GM19328 (cell line): ENCODE measurements at regions not wholly inside any gene's neighbourhood (a gene's known extent, or its start where the extent isn't known, plus 50 kb on each side); places are given as distances from the start of the nearest gene placed in this dataset.

Source experiments
- ATAC-seq: cut with Tn5 transposase; IDR thresholded peaks from one replicate; pipeline ENCODE4 v1.9.1; 2021; ENCODE audit warnings: mild to moderate bottlenecking, moderate library complexity; ENCODE audit not compliant: unreplicated experiment

DNA sequence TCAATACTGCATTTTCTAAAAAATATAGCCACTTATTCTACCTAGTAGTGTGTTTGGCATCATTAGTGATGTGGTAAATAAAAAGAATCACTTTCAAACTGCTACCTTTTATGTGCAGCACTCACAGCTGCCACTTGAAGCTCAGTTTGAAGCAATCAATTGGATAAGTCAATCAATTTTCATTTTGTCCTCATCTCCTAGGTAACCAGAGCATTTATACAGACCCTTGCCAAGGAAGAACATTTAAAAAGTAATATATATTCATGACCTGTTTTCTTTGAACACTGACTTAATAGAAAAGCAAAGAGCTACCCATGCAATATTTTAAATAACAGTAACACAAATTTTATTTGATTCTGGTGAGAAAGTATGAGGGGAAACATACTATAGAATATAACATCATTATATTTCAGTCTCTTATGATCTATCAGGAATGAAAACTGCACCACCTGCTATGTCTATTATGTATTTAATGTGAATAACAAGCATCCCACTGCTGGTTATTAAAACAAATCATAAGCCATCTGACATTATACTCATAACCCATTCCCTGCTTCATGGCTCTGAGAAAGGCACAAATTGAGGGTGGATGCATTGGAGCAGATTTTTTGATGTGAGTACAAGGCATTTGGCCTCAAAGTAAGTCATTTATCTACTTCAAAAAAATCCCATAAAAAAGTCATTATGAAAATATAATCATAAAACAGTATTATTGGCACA, 168.4 kb upstream of the C21orf91 start:
- ATAC-seq = no peak

DNA sequence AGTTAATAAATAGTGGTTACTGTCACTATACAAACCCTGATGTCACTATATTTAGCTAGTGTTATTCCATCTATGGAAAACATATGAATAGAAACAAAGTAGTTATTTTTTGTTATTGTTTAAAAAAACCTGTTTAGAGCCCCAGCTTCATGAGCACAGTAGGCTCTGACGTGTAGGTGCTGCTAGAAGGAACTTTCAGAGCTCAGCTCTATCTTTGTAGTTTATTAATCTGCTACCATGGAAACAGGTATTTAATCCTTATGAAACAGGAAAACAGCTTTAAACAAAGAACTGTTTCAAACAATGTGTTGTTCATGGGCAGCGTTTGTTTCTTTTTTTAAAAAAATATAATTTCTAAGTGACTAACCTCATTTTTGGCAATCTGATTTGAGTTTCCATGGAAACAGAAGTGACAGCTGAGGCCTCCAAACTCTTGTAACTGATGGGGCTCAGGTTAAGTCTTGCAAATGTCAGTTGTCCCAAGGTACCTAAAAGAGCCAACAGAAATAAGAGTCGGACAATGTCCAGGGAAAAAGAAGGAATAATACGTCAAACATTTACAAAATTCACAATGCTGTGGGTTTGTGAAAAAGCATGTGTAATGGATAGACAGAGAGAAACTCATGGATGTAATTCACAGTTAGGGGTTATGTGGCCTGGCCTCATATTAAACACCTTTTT, 162.0 kb upstream of the C21orf91 start:
- no peak for ATAC-seq

DNA sequence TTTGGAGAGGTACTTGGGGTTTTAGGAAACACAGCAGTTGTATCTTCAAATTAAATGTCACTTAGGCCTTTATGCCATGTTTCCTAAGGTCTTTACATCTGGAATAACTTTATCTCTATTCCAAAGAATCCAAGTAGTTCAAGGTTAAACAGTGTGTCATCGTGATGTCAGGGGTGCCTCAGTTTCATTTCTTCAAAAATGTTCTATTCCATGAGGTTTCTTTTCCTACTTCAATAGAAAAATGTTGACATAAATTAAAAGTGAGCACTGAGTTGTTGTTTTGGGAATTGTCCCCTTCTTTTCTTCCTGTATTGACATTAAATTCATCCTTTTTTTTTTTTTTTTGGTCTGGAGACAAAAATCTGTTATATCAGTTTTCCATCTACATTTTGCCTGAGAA, 160.6 kb upstream of the C21orf91 start:
- no peak for ATAC-seq

DNA sequence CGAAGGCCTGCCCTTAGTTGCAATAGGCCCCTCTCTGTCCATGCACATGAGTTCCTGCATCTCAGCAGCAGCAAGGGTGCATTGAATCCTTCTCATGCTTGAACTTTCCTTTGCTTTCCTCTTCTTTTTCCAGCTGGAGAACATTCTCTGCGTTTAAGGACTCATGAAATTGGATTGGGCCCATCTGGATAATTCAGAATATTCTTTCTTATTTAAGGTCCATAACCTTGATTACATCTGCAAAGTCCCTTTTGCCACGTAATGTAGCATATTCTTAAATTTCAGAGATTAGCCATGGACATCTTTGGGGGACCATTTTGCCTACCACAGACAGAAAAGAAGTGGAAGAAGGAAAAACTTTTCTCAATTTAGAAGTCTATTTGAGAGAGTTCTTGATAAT, 159.7 kb upstream of the C21orf91 start:
- ATAC-seq = no peak

- no peak for ATAC-seq
These were observed 157.5 kb upstream of the C21orf91 start for GRCh38 chr21:17976691-17977090.

- ATAC-seq = no peak
These were observed 157.0 kb upstream of the C21orf91 start for GRCh38 chr21:17976139-17976538.

DNA sequence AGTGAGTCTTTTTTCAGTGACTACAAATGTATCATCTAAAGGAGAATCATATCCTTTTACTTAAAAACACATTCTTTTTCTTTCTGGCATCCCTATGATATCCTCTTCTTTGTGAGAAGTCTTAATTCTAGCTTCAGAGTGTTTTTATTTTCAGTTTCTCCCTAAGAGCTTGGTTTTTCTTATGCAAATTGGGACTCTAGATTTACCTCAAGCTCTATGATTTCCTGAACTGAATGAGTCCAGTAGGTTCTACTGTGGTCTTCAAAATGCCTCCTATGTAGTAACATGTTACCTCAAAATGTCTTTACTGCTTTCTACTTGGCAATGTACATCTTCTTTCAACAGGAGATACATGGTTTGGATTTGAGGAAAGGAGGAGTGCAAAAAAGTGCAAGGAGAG, 148.2 kb upstream of the C21orf91 start:
- no peak for ATAC-seq

DNA sequence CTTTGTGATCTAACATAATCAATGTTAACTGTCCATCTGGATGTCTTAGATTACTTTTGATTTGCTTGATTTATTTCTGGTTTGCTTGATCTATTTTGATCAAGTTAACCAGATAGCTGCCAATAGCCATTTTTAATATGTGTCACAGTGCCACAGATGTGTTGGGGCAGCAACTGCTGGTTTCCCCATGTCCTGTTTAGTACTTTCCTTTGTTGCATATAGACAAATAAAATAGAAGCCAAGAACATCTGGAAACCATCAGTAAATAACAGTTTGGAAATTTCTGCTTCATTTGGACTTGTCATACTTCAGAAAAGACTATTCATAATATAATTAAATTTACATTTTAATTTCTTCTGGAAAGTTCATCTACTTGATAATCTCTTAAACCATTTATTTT, 145.6 kb upstream of the C21orf91 start:
- no peak for ATAC-seq

DNA sequence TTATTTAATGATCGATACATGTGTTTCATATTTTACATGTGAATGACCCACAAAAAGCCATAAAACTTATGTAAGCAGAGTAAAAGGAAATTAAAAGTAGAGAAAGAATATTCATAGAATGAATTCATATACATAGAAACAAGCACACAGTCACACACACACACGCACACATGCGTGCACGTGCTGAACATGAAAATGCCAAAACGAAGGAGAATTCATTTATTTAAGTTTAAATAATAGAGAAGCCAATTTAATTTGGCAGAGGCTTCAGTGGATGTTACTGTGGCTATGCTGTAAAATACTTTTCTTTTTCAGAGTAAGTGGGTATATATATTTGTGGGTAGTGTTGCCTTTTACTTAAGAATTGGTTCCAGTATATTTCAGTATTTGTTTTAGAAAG, 145.0 kb upstream of the C21orf91 start:
- no peak for ATAC-seq

DNA sequence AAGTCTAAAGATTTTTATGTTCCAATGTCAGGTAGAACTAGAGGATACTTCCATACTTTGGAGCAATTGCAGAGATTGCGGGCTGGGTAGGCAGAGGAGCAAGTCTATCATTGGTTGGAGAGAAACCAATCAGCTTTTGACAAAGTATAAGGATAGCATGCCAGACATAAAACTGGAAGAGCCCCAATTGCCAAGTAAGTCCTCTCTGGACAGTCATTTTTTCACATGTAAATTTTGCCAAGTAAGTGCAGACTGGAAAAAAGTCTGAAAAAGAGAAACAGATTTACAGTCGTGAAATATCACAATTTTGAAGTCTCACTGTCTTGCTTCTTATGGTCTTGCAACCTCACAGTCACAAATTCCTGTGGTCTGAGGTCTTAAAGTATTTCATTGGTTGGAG, 131.4 kb upstream of the C21orf91 start:
- ATAC-seq = no peak

DNA sequence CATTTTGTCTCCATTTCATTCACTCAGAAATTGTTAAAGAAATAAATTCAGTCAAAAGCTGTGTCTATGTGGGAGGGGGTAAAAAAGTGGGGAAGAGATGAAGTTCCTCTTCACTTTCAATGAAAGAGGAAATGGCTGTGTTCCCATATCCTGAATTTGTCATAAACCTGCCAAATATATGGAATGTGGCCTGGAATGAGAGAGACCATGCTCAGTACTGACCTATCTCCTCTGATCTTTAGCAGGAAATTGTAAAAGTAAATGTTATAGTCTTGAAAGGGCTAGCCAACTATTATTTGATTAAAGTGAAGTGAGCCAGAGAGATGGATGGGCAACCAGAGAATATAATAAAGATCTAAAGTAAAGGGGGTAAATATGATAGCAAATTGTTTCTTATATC, 130.3 kb upstream of the C21orf91 start:
- no peak for ATAC-seq

GRCh38 chr21:17947531-17947930, 128.4 kb upstream of the C21orf91 start:
- no peak for ATAC-seq

DNA sequence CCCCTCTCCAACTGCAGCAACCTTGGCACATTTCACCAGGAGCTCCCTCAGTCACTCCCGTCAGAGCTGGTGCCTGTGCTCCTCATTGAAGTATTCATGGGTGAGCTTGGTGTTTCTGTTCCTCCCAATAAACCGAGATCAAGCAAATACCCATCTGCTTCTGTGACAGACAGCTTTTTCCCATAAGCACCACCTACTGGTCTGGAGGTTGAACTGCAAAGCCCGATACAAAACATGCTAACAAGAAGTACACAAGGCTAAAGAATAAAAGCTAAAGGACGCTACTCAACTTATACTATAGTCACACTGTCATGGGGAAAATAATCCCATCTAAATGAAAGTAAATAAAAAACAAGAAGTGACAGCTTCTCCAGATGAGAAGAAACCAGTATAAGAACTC, 111.9 kb upstream of the C21orf91 start:
- ATAC-seq = peak; percentile 67

DNA sequence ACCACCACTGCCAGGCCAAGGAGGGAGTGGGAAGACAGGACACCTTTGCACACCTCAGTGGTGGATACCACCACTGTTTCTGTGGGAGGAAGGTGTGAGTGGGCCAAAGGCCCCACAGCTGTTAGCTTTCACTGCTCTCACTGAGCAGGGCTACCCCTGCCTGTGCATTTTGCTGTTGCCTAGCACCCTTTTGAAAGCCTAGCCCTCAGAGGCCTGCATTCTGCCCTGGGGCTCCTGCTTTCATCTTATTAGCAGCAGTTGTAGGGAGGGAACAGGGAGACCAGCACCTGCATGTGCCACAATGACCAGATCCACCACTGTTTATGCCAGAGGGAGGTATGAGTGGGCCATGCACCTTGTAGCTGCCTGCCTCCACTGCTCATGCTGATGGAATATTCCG, 110.9 kb upstream of the C21orf91 start:
- ATAC-seq = no peak

GRCh38 chr21:17929510-17929909, 110.4 kb upstream of the C21orf91 start:
- no peak for ATAC-seq

DNA sequence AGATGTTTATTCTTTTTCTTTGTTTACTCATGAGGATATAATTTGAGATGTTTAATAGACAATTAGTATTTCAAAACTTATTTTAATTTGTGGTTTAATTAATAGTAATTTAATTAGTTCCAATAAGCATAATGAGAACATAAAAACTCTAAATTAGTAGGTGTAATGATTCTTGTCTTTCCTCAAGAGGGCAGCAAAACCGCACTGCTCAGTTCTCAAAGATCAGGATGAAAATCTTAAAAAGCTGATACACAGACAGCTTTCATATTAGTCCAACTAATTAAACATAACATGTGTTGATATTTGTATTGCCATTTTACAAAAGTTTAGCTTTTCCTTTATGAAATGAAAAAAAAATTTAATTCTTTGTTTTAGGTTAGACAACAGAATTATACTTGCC, 106.7 kb upstream of the C21orf91 start:
- ATAC-seq = no peak

DNA sequence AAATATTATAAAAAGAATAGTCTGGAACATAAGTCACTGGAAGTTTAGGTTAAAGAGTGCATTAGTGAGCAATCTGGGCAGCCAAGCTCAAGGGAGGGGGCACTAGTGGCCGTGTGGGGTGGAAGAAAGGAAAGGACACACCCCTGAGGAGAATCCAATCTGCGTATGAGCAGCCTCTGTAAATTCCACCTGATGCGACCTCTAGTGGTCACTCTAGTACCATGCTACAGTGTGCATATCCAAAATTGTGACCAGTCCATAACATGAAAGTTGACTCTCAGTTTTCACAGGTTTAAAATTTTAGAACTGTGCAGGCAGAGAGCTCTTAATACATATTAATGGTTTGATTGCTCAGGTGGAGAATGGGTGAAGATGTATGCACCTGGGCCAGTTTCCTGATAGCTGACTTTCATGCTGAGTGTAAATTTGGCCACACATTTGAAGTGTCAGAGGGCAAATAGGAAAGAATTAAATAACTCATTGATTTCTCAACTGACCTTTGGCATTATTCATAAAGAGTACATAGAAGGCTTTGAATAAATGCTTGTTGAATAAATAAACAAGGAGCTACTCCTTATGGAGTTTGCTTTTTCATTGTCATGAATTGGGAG, 105.9 kb upstream of the C21orf91 start:
- ATAC-seq = peak; percentile 79

DNA sequence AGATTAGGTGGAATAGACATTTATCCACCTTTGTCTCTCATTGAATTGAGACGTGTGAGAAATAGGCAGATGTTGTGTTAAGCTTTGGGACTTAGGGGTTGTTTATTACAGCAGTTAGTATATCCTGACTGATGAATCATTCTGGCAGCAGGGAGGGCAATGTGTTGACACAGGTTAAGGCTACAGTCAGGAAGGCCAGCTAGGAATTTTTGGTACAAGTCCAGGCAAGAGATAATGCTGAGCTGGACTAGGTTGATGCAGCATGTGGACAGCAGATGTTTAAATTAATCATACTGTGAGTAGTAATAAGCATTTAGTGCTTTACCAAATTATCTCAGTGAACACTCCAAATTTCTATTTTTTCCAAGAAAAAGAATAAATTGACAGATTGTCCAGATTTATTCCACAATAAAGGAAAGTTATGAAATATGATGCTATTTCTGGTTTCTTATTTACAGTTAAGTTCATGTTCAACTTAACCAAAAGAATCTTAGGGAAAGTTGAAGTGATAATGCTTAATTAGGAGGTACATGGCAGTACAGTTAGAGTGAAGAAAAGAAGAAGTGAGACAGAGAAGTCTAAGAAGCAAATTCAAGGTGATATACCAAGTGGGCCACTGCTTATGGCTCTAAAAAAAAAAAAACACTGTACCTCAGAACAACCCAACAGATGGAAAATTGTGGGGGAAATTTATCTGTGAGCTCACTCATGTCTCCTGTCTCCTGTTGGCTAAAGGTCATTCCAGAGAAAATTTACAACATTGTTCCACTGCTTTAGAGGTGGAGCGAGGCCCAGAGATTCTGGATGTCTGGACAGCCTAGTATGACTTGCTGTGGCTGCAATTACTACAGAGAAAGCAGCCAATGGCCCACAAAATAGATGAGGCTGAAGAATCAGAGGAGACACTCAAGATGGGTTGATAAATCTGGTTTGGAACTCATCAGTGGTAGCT, 102.7 kb upstream of the C21orf91 start:
- no peak for ATAC-seq

- ATAC-seq = no peak
These were observed 96.8 kb upstream of the C21orf91 start for GRCh38 chr21:17915976-17916375.

DNA sequence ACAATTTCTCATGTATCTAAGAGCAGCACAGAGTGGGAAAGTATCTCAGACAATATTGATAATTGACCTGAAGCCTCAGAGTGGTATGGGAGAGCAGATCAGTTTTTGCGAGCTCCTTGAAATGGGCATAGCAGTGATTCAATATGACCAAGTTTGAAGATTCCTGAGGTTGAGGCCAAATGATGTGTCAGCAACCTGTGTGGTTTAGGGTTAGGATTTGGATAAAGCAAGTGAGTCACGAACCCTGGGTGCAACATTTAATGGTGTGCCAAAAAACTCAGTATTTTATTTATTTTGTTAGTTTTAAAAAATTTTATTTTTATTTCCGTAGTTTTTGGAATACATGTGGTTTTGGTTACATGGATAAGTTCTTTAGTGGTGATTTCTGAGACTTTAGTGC, 92.5 kb upstream of the C21orf91 start:
- no peak for ATAC-seq

- ATAC-seq = no peak
These were observed 84.9 kb upstream of the C21orf91 start for GRCh38 chr21:17903929-17904639.
